ENCODE measurements at regions not wholly inside any gene's neighbourhood (a gene's known extent, or its start where the extent isn't known, plus 50 kb on each side); places are given as distances from the start of the nearest gene placed in this dataset.
"Not testable (repeated sequence)": the region's sequence is repeated elsewhere in the genome, so short reads cannot be mapped to it uniquely, and the experiment has no call there.

DNA sequence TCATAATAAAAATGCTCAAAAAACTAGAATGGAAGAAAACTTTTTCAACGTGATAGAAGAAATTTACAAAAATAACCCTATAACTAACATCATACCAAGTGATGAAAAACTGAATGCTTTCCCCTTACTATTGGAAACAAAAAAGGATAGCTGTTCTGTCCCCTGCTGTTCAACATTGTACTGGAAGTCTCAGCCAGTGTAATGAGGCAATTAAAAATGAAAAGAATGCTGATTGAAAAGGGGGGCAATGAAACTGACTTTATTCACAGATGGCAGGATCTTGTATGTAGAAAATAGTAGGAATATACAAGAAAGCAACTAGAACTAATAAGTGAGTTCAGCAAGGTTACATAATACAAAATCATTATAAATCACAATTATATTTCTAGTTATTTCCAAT is 337.9 kb upstream of the KITLG start:
- DNase-seq (ENCODE audit: low read depth in 1 of 2, low spot score in 1 of 2): no peak

DNA sequence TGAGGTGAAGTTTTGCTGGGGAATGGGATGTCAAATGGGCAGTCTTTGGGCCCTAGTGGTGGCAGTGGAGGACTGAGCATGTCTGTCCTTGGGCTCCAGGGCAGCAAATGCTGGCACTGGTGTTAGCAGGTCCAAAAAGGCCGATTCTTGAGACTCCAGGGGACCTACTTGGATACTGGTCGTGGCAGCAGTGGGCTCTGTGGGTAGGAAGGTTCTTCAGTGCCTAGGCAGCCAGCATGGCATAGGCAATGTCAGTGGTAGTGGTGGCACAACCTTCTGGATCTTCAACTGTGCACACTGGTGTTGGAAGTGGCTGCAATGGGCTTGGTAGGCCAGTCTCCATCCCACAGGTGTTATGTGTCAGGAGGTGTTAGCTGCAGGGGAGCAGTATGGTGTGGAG is 334.7 kb upstream of the KITLG start:
- DNase-seq (ENCODE audit: low read depth in 1 of 2, low spot score in 1 of 2): no peak

DNA sequence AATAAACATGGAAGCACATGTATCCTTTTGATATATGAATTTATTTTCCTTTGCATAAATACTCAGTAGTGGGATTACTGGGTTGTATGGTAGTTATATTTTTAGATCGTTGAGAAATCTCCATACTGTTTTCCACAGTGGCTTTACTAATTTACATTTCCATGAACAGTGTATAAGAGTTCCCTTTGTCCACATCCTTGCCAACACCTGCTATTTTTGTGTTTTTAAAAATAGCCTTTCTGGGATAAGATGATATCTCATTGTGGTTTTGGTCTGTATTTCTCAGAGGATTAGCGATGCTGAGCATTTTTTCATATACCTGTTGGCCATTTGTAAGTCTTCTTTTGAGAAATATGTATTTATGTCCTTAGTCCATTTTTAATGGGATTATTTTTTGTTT is 329.2 kb upstream of the KITLG start:
- no peak for DNase-seq (ENCODE audit: low read depth in 1 of 2, low spot score in 1 of 2)

DNA sequence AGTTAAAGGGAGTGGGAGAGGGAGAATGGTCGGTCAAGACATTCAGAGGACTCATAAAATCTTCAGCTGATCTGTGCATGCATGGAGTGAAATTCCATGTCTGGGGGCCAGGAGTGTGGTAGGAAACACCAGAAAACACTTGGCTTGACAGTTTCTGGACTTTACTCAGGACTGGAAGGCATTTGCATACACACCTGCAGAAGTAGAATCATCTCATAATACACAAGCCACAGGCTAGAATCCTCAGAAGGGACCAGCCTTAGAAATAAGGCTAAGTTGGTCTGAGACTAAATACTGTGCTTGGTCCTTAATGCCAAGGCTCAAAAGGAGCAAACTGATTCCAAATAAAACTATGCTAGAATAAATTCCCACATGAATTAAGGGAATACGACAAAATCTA is 328.1 kb upstream of the KITLG start:
- no peak for DNase-seq (ENCODE audit: low read depth in 1 of 2, low spot score in 1 of 2)

DNA sequence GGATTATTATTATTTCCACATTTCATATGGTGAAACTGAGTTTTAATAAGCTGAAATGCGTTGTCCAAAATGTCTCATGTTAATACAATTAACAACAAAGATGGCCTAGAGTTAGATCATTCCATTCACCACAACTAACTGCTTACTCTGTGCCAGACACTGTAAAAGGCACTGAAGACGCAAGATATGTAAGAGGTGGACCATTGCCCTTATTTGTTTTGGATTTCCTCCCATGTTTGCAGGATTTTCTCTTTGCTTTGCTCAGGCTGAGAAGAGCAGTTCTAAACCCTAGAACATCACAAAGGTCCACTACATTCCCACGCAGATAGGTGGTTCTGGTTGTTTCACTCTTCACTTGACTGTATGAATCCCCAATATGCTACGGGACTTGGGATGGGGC is 324.4 kb upstream of the KITLG start:
- DNase-seq (ENCODE audit: low read depth in 1 of 2, low spot score in 1 of 2): no peak

DNA sequence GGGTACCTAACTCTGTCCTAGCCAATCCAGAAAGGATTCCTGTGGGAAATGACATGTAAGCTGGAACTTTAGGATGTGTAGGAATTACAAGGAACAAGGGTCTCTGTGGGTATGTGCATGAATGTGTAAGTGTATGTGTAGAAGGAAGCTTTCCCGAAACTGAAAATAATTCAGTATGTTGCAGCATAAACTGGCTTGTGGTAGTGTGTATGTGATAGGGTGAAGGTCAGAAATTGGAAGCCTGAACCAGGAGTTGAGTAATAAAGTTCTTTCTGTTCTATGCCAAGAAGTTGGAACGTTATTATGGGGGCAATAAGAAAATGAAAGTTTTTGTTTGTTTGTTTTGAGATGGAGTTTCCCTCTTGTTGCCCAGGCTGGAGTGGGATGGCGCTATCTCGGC is 323.1 kb upstream of the KITLG start:
- DNase-seq (ENCODE audit: low read depth in 1 of 2, low spot score in 1 of 2): no peak

DNA sequence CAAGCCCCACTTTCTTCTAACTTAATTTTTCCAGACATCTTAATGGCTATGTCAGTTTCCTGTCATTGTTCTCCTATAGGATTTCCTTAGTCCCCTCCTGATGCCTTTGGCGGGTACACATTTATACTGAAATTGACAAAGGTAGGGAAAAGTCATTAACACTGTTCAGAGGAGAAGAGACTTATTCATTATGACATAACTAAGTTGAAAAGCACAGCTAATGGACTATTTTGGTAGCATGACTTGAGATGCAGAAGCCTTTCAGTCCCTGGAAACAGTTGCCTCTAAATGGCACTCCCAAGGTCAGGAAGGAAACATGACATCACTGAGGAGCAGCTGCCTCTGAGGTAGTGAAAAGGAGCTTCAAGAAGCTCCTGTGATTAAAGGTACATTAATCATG is 317.5 kb upstream of the KITLG start:
- DNase-seq (ENCODE audit: low read depth in 1 of 2, low spot score in 1 of 2): no peak

DNA sequence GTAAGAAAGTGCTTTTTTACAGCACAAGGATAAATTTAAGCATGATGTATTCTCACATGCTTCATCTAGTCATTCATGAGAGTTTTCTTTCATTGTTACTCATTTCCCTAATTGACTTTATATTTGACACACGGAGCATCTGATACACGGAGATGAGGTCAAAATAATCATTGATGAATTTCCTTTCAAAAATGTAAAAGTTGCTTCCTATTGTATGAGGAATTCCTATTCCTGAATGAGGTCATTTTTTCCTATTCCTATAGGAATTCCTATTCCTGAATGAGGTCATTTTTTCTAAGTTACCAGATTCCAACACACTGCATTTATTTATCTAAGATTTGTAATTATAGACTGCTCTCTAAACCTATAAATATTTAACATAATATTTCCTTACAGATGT is 316.7 kb upstream of the KITLG start:
- no peak for DNase-seq (ENCODE audit: low read depth in 1 of 2, low spot score in 1 of 2)

DNA sequence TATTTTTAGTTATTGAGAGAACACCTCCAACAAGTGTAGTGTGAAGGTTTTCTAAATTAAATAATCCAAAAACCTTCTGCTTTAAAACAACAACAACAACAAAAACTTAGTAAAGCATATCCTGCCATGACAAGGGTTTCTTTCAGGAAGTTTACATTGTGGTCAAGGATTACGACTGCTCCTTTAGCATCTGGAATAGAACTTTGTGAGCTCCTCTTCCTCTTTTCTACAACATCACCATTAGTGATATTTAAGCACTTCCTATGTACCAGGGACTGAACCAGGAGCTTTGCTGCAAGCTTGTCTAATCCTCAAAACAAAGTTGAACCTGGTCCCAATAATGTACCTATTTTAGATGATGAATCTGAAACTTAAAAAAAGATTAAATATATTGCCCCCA is 315.4 kb upstream of the KITLG start:
- DNase-seq (ENCODE audit: low read depth in 1 of 2, low spot score in 1 of 2): no peak

DNA sequence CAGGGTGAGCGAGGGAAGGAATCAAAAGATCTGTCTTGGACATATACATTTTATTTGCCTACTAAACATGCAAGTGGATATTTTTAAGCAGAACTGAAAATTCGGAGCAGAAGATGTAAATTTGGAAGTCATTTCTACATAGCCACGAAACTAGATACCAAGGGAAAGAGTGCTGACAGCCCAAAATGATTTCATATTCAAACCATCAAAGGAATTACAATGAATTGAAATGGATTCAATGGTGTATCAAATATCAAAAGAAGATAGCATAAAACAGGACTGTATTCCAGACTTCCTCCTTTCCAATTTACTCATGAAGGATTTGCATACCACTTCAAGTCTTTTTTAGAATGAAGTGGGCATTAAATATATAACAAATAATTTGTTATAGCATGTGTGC is 313.5 kb upstream of the KITLG start:
- no peak for DNase-seq (ENCODE audit: low read depth in 1 of 2, low spot score in 1 of 2)

DNA sequence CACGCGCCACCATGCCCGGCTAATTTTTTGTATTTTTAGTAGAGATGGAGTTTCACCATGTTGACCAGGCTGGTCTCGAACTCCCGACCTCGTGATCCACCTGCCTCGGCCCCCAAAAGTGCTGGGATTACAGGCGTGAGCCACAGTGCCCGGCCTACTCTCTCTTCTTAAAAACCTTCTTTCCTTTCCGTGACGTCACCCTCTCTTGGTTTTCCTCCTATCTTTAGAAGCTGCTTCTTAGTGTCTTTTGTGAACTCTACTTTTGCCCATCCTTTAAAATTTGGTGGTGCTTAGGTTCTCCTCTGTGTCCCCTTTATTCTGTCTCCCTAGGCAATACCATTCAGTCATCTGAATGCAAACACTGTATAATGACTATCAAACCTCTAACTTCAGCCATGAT is 311.2 kb upstream of the KITLG start:
- not testable (repeated sequence) for DNase-seq (ENCODE audit: low read depth in 1 of 2, low spot score in 1 of 2)

DNA sequence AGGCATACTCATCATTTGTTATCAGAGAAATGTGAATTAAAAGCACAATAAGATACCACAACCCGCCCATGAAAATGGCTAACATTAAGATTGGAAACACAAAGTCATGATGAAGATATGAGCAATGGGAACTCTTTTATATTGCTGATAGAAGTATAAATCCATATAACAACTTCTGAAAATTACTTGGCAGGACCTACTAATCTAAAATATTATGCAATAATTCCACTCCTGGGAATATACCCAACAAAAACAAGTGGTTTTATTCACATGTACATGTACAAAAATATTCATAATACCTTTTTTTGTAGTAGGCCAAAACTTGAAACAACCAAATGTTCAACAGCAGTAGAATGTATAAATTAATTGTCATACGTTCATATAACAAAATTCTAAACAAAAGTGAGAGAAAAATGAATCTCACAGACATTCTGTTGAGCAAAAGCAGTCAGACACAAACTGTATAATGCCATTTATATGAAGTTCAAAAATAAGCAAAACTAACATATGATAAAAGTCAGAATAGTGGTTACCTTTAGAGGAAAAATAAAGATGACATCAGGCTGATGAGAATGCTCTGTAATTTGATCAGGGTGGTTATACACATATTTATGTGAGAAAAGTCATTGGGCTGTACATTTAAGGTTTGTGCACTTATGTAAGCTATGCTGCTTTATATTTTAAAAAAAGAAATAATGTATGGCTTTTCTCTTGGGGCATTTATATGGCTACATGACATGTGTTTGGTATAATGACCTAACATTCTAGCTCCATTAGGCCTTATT is 309.2 kb upstream of the KITLG start:
- no peak for DNase-seq (ENCODE audit: low read depth in 1 of 2, low spot score in 1 of 2)

DNA sequence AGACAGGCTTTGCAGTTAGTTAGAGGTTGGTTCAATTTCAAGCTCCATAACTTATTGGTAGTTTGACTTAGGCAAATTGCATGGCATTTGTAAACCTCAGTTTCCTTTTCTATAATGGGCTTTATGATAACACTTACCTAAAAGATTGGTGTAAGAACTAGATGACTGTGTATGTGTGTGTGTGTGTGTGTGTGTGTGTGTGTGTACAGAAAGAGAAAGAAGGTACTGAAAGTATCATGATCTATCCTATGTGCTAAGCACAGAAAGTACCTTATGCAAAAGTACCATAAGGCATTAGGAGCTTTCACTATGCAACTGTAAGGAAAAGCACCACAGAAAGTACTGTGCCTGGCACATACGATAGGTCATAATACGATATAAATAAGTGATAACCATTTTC is 304.3 kb upstream of the KITLG start:
- no peak for DNase-seq (ENCODE audit: low read depth in 1 of 2, low spot score in 1 of 2)

DNA sequence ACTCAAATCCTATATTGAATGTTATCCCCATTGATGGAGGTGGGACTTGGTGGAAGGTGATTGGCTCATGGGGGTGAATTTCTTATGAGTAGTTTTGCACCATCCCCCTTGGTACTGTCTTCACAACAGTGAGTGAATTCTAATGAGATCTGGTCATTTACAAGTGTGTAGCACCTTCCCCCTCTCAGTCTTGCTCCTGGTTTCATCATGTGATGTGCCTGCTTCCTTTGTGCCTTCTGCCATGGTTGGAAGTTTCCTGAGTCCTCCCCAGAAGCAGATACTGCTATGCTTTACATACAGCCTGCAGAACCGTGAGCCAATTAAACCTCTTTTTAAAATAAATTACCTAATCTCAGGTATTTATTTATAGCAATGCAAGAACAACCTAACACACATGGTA is 302.4 kb upstream of the KITLG start:
- DNase-seq (ENCODE audit: low read depth in 1 of 2, low spot score in 1 of 2): no peak

DNA sequence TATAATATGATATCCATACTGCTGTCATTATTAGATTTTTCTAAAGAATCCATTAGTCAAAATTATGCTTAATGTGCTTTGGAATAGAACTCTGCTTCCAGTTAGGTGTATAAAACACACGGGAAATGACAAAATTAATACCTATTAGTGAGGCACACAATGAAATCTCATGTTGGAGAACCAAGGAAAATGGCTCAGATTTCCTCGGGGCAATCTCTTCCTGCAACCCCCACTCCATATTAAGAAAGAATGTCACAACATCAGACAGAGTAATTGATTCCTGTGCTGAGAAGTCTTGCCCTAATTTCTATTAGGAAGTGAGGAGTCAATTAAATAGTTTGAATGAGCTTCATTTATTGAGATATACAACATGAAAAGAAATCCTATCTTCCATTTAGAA is 299.8 kb upstream of the KITLG start:
- DNase-seq (ENCODE audit: low read depth in 1 of 2, low spot score in 1 of 2): no peak

DNA sequence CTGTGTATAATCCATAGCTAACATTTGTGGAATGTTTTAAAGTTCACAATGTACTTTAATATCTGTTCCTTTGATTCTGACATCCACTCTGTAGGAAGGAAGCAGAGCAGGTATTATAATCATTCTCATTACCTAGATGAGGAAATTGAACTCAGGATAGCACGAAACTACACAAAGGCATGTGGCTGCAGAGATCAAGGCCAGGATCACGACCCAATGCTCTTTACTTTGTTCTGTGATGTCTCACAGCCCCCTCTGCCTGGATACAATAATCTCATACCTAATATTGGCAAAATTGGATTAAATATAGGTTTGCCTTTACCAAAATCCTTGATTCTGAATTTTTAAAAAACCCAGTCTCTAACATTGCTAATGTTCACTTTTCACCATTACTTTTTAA is 298.0 kb upstream of the KITLG start:
- DNase-seq (ENCODE audit: low read depth in 1 of 2, low spot score in 1 of 2): no peak

DNA sequence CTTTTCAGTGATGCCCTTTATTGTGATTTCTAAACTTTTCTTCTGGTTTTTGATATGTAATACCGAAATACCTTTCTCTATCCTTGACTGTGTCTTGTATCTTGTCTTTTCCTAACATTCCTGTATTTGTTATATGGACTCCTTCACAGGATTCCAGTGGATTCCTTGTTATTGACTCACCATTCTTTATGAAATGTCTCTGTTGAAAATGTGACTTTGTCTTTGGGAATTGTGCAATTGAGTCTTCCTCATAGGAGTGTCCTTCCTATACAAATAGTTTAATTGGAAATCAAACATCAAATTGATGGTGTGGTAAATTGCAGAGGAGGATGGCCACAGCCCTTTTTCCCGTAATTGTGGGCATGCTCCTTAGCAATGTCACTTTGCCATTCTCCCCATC is 296.6 kb upstream of the KITLG start:
- no peak for DNase-seq (ENCODE audit: low read depth in 1 of 2, low spot score in 1 of 2)

DNA sequence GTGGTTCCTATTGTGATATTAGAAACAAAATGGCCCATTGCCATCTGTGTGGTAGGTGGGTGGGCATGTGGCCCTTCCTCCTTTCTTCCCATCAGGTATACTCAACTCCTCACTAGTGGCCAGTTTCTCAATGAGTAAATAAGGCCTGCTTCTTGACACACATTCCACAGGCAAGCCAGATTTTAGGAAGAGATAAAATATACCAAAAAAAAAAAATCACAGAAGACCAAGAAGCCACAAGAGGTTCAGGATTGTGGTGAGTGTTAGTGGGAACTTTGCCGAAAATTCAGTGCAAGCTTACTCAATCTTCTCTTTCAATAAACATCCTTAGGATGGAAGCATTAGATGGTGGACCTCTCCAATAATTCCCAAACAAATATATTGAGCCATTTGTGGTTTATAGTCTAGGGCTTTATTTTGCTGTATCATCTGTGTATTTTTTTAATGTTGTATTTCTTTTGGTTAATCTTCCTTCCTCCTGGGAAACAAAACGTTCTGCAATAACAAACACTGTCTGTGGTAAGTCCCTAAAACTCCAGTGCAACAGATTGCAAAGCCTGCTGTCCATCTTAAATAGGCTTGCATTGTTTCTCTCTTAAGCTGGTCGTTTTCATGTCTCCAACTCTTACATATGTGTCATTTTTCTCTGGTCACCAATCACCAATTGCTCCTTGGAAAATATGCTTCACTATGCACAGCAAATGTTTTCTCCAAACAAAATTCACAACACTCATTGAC is 289.9 kb upstream of the KITLG start:
- DNase-seq (ENCODE audit: low read depth in 1 of 2, low spot score in 1 of 2): no peak

DNA sequence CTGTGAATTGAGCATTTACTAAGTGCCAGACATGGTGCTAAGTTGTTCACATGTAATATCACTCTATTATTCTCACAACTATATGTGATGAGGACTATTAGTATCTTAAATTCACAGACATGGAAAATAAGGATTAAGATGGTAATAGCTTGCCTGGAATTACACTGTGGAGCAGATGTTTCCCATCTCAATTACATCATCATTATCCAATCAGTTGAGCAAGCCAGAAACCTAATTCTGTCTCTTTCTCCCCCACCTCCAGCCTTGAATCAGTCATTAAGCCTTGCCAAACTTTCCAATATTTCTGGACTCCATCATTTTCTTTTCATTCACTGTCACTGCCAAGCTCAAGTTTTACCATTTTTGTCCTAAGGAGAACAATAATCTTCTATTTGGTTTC is 287.8 kb upstream of the KITLG start:
- no peak for DNase-seq (ENCODE audit: low read depth in 1 of 2, low spot score in 1 of 2)

DNA sequence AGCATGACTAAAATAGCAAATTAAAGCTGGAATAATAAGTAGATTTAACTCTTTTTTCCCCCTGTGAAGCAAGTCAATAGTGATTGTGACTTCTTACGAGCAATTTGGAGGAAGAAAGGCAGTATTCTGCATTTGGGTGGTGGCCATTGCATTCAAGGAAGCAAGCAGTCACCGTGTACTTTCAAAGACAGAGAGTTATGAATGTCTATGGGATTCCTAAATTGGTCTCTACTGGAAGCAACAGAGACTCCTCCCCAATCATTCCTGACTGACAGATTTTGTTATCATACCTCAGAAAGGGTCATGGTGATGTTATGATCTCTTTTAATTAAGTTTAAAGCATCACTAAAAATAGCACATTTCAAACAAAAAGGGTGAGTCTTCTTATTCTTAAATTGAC is 287.2 kb upstream of the KITLG start:
- no peak for DNase-seq (ENCODE audit: low read depth in 1 of 2, low spot score in 1 of 2)

DNA sequence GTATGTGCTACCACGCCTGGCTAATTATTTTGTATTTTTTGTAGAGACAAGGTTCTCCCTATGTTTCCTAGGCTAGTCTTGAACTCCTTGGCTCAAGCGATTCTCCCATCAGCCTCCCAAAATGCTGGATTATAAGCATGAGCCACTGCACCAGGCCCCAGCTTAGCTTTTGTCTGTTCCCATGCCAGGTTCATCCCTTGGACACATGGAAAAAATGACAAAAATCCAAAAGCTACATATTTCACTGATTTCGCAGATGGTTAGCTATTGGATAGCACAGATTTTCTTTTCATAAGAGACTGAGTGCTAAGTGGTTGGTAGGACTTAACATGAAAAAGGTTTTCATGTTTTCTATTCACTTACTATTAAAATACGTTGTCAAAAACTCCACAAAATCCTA is 286.6 kb upstream of the KITLG start:
- DNase-seq (ENCODE audit: low read depth in 1 of 2, low spot score in 1 of 2): no peak

DNA sequence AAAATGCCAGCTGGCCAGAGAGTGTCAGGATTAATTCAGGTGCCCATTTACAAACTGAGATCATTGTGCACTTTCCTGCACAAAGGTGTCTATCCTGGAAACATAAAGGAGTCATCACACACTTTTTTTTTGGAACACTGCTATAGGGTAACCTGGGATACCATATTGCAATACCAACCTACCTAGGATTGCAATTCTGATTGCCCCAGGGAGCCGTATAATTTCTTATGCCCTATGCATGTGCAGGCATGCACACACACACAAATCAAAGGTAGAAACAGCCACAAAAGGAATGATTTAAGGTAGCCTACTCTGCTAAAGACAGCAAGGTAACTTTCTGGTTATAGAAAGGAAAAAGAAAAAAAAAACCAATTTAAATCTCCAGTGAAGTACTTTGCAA is 285.3 kb upstream of the KITLG start:
- DNase-seq (ENCODE audit: low read depth in 1 of 2, low spot score in 1 of 2): no peak

DNA sequence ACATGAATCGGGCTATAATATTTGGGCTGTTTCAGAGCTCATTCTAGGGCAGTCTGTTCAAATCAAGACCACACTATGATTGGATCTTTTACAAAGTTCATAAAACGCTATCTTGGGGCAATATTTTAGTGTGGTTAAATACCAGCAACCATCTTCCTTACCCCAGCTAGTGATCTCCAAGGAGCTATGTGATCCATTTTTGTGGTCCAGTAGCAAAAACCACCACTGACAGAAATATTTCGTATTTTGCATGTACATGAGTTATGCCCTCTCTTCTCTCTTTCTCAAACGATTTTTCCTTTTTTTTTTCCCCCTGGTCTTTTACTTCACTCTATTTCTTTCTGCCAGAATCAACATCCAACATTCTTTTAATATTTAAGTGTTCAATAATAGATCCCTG is 280.6 kb upstream of the KITLG start:
- no peak for DNase-seq (ENCODE audit: low read depth in 1 of 2, low spot score in 1 of 2)
